Natural killer cell (primary cell): ENCODE measurements at regions not wholly inside any gene's neighbourhood (a gene's known extent, or its start where the extent isn't known, plus 50 kb on each side); places are given as distances from the start of the nearest gene placed in this dataset.

ENCODE experiments used
- ATAC-seq, 3 donors: fragments of 150-1000 bp in 2 of 3; fragments of 200-7000 bp in 1 of 3; cut with Tn5 transposase; 1 replicate in 1 of 3; 2 replicates in 2 of 3; pipeline ENCODE4 v1.10.0; 2021; ENCODE audit warnings: mild to moderate bottlenecking in 2 of 3, moderate library complexity in 2 of 3
- DNase-seq, 2 donors: peaks; one replicate each; pipeline versions ENCODE4 v3.0.0 to v3.0.0-alpha.2; 2013 to 2021; ENCODE audit warnings: mixed read lengths in 1 of 2
- H3K27ac ChIP-seq: one replicate; pipeline ENCODE4 v1.5.1; 2013; ENCODE audit warnings: mild to moderate bottlenecking, low read length
- H3K27me3 ChIP-seq: one replicate; pipeline ENCODE4 v1.6.1; 2013; ENCODE audit warnings: low read length; ENCODE audit not compliant: control insufficient read depth, insufficient read depth
- H3K36me3 ChIP-seq: one replicate; pipeline ENCODE4 v1.6.1; 2013; ENCODE audit warnings: low read length; ENCODE audit not compliant: control insufficient read depth, insufficient read depth
- H3K4me1 ChIP-seq: one replicate; pipeline ENCODE4 v1.6.1; 2013; ENCODE audit warnings: low read length; ENCODE audit not compliant: control insufficient read depth, insufficient read depth
- H3K4me3 ChIP-seq: one replicate; pipeline ENCODE4 v1.5.1; 2013; ENCODE audit warnings: low read length
- H3K9me3 ChIP-seq: one replicate; pipeline ENCODE4 v1.6.1; 2013; ENCODE audit warnings: low read length; ENCODE audit not compliant: control insufficient read depth, insufficient read depth
- H3K27ac Mint-ChIP-seq, 2 donors: one replicate each; pipeline ENCODE4 v1.8.0; 2022; ENCODE audit warnings: mild to moderate bottlenecking in 2 of 2, mixed read lengths in 2 of 2, moderate library complexity in 1 of 2
- H3K27me3 Mint-ChIP-seq, 2 donors: one replicate each; pipeline ENCODE4 v1.8.0; 2022; ENCODE audit warnings: low read depth in 2 of 2, mixed read lengths in 2 of 2
- H3K36me3 Mint-ChIP-seq: one replicate; pipeline ENCODE4 v1.8.0; 2022; ENCODE audit warnings: mixed read lengths
- H3K4me1 Mint-ChIP-seq, 2 donors: one replicate each; pipeline ENCODE4 v1.8.0; 2022; ENCODE audit warnings: mixed read lengths in 2 of 2
- H3K4me3 Mint-ChIP-seq: one replicate; pipeline ENCODE4 v1.8.0; 2022; ENCODE audit warnings: mild to moderate bottlenecking, moderate library complexity, mixed read lengths
- H3K9me3 Mint-ChIP-seq, 2 donors: one replicate each; pipeline ENCODE4 v1.8.0; 2022; ENCODE audit warnings: mixed read lengths in 2 of 2
- CTCF ChIP-seq: fragments of 200-600 bp; IDR thresholded peaks from one replicate; pipeline ENCODE4 v1.8.0; 2022; ENCODE audit warnings: antibody characterized with exemption
- WGBS: methylation state at CpG from one replicate; pipeline ENCODE4 v1.1.7; 2013; ENCODE audit warnings: missing lambda C conversion rate; ENCODE audit not compliant: insufficient coverage; 5-methylcytosine and 5-hydroxymethylcytosine counted together
- intact Hi-C: fragments of 100-400 bp; cut with micrococcal nuclease; formaldehyde crosslinking; loops from one replicate; pipeline ENCODE4 v1.14.2; 2022

- ATAC-seq (no peak), DNase-seq (no peak)
- Histone ChIP-seq H3K36me3 (no peaks in the 10 kb centered on the region), H3K27ac (no peak overlapping the region), H3K4me3 (no peak overlapping the region), H3K9me3 (no peaks in the 10 kb centered on the region), H3K4me1 (no peaks in the 10 kb centered on the region), H3K27me3 (no peaks in the 10 kb centered on the region)
- Mint-ChIP-seq H3K4me3 (no peak overlapping the region), H3K4me1 (no peaks in the 10 kb centered on the region), H3K27me3 (no peaks in the 10 kb centered on the region), H3K36me3 (no peaks in the 10 kb centered on the region), H3K27ac (no peak overlapping the region), H3K9me3 (peaks cover 0 to 4% of the 10 kb centered on the region in 2 donors)
- TF ChIP-seq CTCF: no peak
- intact Hi-C loops: no loop called here
- no CpG with 5 or more reads among the region's 2 CpGs for WGBS
These were observed 151.6 kb downstream of the CBLL2 start for GRCh38 chrX:22424122-22424915.

- no CpG with 5 or more reads among the region's 1 CpG for WGBS
- DNase-seq (no peak), ATAC-seq (no peak)
- H3K4me3 ChIP-seq: no peak overlapping the region
- no peaks in the 10 kb centered on the region for H3K4me1 Mint-ChIP-seq
- H3K27me3 ChIP-seq: no peaks in the 10 kb centered on the region
- no peak for TF ChIP-seq CTCF
- no peaks in the 10 kb centered on the region for H3K36me3 Mint-ChIP-seq
- H3K4me3 Mint-ChIP-seq: no peak overlapping the region
- H3K9me3 ChIP-seq: no peaks in the 10 kb centered on the region
- no peaks in the 10 kb centered on the region for H3K36me3 ChIP-seq
- no peaks in the 10 kb centered on the region for H3K27me3 Mint-ChIP-seq
- peaks cover 2 to 4% of the 10 kb centered on the region in 2 donors for H3K9me3 Mint-ChIP-seq
- intact Hi-C loops: no loop called here
- no peak overlapping the region for H3K27ac Mint-ChIP-seq
- H3K4me1 ChIP-seq: no peaks in the 10 kb centered on the region
- no peak overlapping the region for H3K27ac ChIP-seq
These were observed 152.2 kb downstream of the CBLL2 start for GRCh38 chrX:22424919-22425318.

GRCh38 chrX:22429704-22430103 is 157.0 kb downstream of the CBLL2 start:
- no peak overlapping the region for H3K27ac ChIP-seq
- no peaks in the 10 kb centered on the region for H3K36me3 Mint-ChIP-seq
- WGBS: 89% methylated on average over 3 of the region's 3 CpGs
- no peak overlapping the region for H3K4me3 Mint-ChIP-seq
- no peaks in the 10 kb centered on the region for H3K4me1 ChIP-seq
- H3K4me1 Mint-ChIP-seq: no peaks in the 10 kb centered on the region
- no peak for ATAC-seq
- H3K9me3 ChIP-seq: no peaks in the 10 kb centered on the region
- no peaks in the 10 kb centered on the region for H3K27me3 Mint-ChIP-seq
- H3K27me3 ChIP-seq: no peaks in the 10 kb centered on the region
- TF ChIP-seq CTCF: no peak
- H3K9me3 Mint-ChIP-seq: peaks cover 2 to 4% of the 10 kb centered on the region in 2 donors
- no peak overlapping the region for H3K27ac Mint-ChIP-seq
- H3K36me3 ChIP-seq: no peaks in the 10 kb centered on the region
- H3K4me3 ChIP-seq: no peak overlapping the region
- intact Hi-C loops: no loop called here
- DNase-seq: no peak

- WGBS: 89% methylated on average over 4 of the region's 5 CpGs
- no peak overlapping the region for H3K27ac Mint-ChIP-seq
- Histone ChIP-seq H3K9me3 (no peaks in the 10 kb centered on the region), H3K36me3 (no peaks in the 10 kb centered on the region), H3K4me3 (no peak overlapping the region), H3K27ac (no peak overlapping the region), H3K4me1 (no peaks in the 10 kb centered on the region), H3K27me3 (no peaks in the 10 kb centered on the region)
- intact Hi-C loops: no loop called here
- peaks cover 2 to 4% of the 10 kb centered on the region in 2 donors for H3K9me3 Mint-ChIP-seq
- H3K4me3 Mint-ChIP-seq: no peak overlapping the region
- TF ChIP-seq CTCF: no peak
- DNase-seq (no peak), ATAC-seq (no peak)
- no peaks in the 10 kb centered on the region for H3K4me1 Mint-ChIP-seq
- no peaks in the 10 kb centered on the region for H3K36me3 Mint-ChIP-seq
- no peaks in the 10 kb centered on the region for H3K27me3 Mint-ChIP-seq
These were observed 158.0 kb downstream of the CBLL2 start for GRCh38 chrX:22430701-22431100.
